ENCODE measurements at regions not wholly inside any gene's neighbourhood (a gene's known extent, or its start where the extent isn't known, plus 50 kb on each side); places are given as distances from the start of the nearest gene placed in this dataset.
"Not testable (repeated sequence)": the region's sequence is repeated elsewhere in the genome, so short reads cannot be mapped to it uniquely, and the experiment has no call there.

- no peak for DNase-seq
These were observed 159.9 kb downstream of the CD83 start for GRCh38 chr6:14277405-14277930.

DNA sequence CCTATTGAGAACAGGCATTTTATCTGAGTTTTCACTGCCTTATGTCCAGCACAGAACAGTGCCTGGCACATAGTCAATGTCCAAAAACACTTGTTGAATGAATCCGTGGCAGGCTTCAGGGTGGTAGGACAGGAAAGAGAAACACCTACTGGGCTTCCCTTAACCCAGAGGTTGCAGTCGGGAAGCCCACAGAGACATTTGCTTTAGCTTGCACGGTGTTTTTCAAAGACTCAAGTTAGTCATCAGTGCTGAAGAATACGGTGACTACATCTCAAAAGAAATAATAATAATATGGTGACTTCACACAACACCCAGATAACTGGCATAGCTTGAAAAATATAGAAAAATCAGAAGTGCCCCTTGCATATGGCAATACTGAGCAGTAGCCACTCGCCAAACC lies 160.4 kb downstream of the CD83 start:
- DNase-seq, result no peak

DNA sequence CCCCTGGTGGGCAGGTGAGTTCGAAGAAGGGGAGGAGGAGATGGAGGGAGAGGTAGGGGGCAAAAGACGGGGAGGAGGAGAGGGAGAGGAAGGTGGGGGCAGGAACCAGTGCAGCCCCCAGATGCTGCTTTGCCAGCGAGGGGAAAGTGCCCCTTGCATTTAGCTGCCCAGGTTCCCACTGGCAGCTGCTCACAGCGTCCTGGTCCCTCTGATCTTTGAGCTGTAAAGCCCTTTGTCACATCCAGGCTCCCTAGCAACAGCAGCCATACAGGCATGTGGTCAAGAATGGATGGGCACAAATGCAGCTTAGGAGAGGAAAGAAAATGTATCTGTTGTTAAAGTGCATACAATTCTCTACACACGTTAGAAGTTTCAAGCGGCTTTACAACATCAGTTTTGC lies 160.9 kb downstream of the CD83 start:
- DNase-seq, result no peak

DNA sequence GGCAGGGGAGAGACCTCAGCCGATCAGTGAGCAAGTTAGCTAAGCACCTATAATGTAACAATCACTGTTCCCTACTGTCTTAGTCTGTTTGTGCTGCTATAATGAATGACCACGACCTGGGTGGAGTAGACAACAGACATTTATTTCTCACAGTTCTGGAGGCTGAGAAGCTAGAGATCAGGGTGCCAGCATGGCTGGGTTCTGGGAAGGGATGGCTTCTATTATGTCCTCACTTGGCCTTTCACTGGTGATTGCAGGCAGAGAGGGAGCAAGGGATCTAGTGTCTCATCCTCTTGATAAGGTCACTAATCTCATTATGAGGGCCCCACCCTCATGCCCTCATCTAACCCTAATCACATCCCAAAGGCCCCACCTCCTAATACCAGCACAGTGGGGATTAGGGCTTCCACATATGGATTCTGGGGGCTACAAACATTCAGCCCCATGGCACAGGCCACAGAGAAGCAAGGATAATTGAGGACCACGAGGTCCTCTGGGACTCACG lies 162.5 kb downstream of the CD83 start:
- DNase-seq, result no peak

- DNase-seq, result no peak
These were observed 163.3 kb downstream of the CD83 start for GRCh38 chr6:14280766-14281293.

- no peak for DNase-seq
These were observed 164.5 kb downstream of the CD83 start for GRCh38 chr6:14281811-14282660.

DNA sequence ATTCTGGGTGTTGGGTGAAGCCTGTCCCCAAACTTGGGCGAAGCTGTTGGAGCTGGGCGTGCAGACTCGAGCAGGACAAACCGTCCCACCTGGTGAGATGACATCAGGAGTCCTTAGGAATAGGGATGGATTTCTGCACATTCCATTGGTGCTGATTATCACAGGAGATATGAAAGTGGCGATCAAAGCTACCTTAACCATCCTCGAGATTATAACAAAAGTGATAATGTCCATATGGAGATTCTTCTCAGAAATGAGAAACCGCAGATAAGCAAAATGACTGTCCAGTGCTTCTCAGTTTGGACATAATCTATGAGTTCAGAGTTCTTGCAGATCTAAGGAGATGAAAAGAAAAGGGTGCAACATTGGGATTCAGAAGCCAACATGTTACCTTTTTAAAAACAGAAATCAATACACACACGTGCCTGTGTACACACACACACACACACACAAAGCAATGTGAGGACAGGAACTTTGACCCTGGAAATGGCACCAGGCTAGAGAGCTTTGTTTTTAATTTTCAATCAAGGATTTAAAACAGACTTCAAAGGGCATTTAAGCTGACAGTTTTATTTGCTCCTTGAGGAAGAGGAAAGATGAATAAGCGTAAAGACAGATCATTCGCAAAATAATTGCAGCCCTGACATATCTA lies 165.4 kb downstream of the CD83 start:
- no peak for DNase-seq

DNA sequence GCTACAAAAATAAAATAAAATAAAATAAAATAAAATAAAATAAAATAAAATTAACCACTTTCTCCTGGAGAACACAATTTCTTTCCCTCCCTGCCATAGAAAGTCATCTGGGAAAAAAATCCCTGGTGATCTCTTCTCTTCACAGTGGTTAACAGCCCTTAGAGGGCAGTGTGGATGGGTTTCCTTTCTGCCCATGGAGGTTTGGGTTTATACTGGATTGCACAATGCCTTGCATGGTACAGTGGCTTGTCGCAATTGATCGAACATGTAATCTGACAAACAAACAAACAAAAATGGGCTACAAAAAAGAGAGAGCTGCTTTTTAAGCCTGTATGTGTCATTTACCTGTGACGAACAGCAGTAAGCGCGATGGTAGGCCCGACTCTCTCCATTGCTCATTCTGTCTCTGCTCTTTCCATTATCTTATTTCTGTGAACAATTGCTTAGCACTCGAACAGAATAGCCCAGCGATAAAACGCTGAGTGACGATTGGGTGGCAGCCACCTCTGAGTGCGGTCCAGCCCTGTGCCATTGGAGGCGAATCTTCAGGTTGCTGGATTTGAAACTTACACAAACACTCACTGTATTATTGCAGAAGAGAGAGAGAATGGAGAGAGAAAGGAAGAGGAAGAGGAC lies 166.1 kb downstream of the CD83 start:
- DNase-seq, result no peak

DNA sequence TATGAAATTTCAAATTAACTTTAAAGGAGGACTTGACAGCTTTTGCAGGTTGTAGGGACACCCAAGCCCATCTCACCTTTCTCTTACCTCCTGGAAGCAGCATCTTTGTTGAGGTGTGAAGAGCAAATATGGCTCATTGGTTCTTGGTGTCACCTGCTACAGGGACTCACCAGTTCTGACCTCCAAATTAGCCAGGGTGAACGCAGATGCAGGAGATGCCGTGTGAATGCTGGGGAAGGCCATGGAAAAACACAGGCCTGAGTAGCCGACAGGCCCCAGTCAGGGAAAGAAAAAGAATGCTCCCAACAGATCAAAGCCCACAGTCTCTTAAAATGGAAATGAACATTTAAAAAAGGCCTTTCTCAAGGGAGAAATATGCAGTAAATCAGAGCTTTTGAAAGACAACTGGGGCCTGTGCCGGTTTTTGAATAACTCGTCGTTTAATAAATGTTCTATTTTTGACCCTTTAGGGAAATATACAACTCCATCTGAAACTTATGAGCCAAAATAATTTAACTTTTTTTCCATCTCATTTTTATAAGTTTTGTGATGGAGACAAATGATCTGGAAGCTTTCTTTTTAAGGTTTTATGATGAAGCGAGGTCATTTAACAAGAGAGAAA lies 167.5 kb downstream of the CD83 start:
- DNase-seq, result no peak

GRCh38 chr6:14286144-14286543 lies 168.6 kb downstream of the CD83 start:
- DNase-seq, result no peak

GRCh38 chr6:14286634-14287428 lies 169.3 kb downstream of the CD83 start:
- no peak for DNase-seq

DNA sequence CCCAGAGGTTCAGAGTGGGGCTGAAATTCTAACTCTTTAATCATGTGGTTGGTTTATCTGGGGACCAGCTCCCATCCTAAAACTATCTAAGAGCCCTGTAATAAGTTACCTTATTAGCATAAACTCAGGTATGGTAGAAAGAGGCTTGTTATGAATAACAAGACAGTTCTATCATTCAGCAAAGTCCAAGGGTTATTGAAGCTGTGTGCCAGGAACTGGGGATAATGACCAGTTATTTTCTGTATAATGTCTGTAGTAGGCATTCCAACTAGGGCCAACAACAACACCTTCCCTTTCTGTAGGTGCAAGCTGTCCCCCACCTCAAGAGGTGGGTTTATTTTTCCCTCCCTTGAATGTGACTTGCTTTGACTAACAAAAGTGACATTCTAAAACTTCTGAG lies 170.1 kb downstream of the CD83 start:
- no peak for DNase-seq

DNA sequence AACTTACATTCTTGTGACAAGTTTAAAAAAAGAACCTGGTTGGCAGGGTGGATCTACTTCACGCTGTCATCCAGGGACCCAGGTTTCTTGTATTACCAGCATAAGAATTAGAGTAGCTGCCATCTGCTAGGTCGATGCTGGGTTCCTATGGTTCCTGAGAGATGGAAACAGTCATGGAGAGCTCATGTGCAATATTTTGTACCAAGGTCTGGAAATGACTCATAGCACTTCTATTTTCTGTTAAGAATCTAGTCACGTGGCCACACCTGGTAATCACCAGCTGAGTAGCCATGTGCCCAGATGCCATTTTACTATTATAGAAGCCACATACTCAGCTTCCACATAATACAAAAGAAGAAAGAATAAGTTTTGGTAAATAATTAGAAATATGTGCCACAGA lies 171.3 kb downstream of the CD83 start:
- no peak for DNase-seq

- DNase-seq, result no peak
These were observed 172.6 kb downstream of the CD83 start for GRCh38 chr6:14290041-14290771.

- no peak for DNase-seq
These were observed 173.3 kb downstream of the CD83 start for GRCh38 chr6:14290772-14291330.

DNA sequence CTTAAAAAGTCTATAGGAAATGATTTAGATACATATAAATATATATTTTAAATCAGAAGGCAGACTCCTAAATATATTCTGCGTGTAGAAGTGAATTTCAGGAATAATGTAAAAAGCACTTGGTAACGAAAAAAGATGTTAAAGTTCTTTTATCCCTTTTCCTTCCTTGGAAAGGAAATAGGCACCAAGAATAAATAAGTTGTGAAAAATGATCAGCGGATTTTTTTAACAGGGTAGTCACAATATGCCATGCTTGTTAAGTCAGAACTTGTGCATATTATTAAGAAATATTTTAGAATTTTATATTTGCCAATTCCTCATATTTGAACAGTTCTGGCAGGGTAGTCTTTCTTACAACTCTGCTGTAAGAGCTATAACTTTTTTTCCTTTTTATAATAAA lies 173.8 kb downstream of the CD83 start:
- no peak for DNase-seq

- DNase-seq, result no peak
These were observed 174.5 kb downstream of the CD83 start for GRCh38 chr6:14292119-14292518.

DNA sequence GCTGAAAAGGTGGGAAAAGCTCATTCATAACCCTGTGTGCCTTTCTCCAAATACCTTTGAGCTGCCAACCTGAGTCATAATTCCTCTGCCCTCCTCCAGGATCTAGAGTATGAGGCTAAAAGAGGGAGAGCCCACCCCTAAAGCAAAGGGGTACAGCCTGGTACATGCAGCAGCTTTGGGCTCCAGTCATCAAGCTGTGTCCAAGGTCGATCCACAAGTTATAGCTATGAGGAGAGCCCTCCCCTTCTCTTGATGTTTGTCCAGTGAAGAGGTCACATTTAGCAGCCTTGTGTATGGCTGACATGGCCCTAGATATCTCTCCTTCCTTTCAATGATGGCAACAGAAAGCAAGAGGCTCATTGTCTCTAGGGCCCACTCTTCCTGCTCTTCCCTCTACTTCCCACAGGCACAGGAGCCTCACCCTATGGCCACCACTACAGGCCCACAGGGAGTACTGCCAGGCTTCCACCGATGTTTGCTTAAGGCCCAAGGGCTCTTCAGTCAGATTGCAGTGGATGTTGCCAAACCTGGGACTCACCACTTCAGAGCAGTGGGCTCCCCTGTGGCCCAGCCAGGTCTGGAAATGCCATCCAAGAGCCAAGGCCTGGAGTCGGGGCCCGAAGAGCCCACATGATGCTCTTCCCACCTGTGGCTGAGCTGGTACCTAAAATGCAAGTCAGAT lies 176.8 kb downstream of the CD83 start:
- no peak for DNase-seq

GRCh38 chr6:14296698-14297097 lies 179.1 kb downstream of the CD83 start:
- DNase-seq, result not testable (repeated sequence)

DNA sequence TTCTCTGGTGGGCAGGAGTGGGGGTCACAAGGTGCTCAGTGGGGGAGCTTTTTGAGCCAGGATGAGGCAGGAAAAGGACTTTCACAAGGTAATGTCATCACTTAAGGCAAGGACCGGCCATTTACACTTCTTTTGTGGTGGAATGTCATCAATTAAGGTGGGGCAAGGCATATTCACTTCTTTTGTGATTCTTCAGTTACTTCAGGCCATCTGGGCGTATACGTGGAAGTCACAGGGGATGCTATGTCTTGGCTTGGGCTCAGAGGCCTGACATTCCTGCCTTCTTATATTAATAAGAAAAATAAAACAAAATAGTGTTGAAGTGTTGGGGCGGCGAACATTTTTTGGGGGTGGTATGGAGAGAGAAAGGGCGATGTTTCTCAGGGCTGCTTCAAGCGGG lies 179.5 kb downstream of the CD83 start:
- DNase-seq, result not testable (repeated sequence)
